ENCODE measurements at regions not wholly inside any gene's neighbourhood (a gene's known extent, or its start where the extent isn't known, plus 50 kb on each side); places are given as distances from the start of the nearest gene placed in this dataset.

- no peak for DNase-seq
Observed at GRCh38 chr10:111455776-111456426, 379.1 kb downstream of the ADRA2A start.

- no peak for DNase-seq
Observed at GRCh38 chr10:111458256-111458655, 381.4 kb downstream of the ADRA2A start.

- DNase-seq: no peak
Observed at GRCh38 chr10:111459967-111460366, 383.1 kb downstream of the ADRA2A start.

- no peak for DNase-seq
Observed at GRCh38 chr10:111472445-111472844, 395.6 kb downstream of the ADRA2A start.

- no peak for DNase-seq
Observed at GRCh38 chr10:111473361-111473760, 396.5 kb downstream of the ADRA2A start.

- no peak for DNase-seq
Observed at GRCh38 chr10:111474786-111475185, 398.0 kb downstream of the ADRA2A start.

GRCh38 chr10:111475720-111476119, 398.9 kb downstream of the ADRA2A start:
- DNase-seq: no peak

GRCh38 chr10:111478651-111479050, 401.8 kb downstream of the ADRA2A start:
- no peak for DNase-seq

GRCh38 chr10:111479966-111480365, 403.1 kb downstream of the ADRA2A start:
- DNase-seq: no peak

GRCh38 chr10:111481261-111481826, 404.5 kb downstream of the ADRA2A start:
- DNase-seq: no peak

GRCh38 chr10:111481866-111482265, 405.0 kb downstream of the ADRA2A start:
- no peak for DNase-seq

- no peak for DNase-seq
Observed at GRCh38 chr10:111482621-111483216, 405.9 kb downstream of the ADRA2A start.

- no peak for DNase-seq
Observed at GRCh38 chr10:111485767-111486166, 408.9 kb downstream of the ADRA2A start.

- no peak for DNase-seq
Observed at GRCh38 chr10:111486346-111486745, 409.5 kb downstream of the ADRA2A start.

GRCh38 chr10:111488668-111489067, 411.8 kb downstream of the ADRA2A start:
- no peak for DNase-seq

GRCh38 chr10:111491154-111491553, 414.3 kb downstream of the ADRA2A start:
- DNase-seq: no peak

- DNase-seq: no peak
Observed at GRCh38 chr10:111493024-111493625, 416.3 kb downstream of the ADRA2A start.

GRCh38 chr10:111498560-111498959, 421.7 kb downstream of the ADRA2A start:
- no peak for DNase-seq

- DNase-seq: no peak
Observed at GRCh38 chr10:111504376-111504775, 427.5 kb downstream of the ADRA2A start.

- DNase-seq: no peak
Observed at GRCh38 chr10:111506266-111507034, 429.6 kb downstream of the ADRA2A start.

- no peak for DNase-seq
Observed at GRCh38 chr10:111511751-111512150, 434.9 kb downstream of the ADRA2A start.

GRCh38 chr10:111515264-111515663, 438.4 kb downstream of the ADRA2A start:
- no peak for DNase-seq

- DNase-seq: no peak
Observed at GRCh38 chr10:111515706-111516105, 438.9 kb downstream of the ADRA2A start.

All from stimulated activated CD4-positive, alpha-beta T cell treated with anti-CD3 and anti-CD28 coated beads, Interleukin-2, amount 100 ng/mL, for 24 hours (primary cell).